NCI-H748 treated with DMSO at 0.1 percent for 48 hours (cell line): ENCODE measurements at regions not wholly inside any gene's neighbourhood (a gene's known extent, or its start where the extent isn't known, plus 50 kb on each side); places are given as distances from the start of the nearest gene placed in this dataset.

Source experiments
- DNase-seq: peaks from one replicate; lab custom pipeline; 2025; lab: John Stamatoyannopoulos, UW

DNA sequence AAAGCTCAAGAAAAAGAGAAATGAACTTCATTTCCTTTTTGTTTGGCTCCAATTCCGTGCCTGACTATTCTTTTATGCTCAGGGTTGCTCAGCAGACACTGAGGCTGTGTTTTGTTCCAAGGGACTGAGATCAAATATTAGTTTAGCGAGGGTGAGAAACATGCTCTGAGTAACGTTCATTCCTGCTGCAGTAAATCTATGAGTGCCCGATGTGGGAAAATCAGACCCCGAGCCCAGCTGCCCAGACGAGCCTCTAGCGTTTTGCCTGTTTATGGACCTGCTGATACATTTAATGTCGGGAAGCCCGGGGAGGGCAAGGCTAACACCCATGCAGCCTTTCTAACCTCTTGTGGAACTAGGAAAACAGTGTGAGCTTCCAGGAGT is 119.2 kb downstream of the VAPA start:
- DNase-seq: no peak

- DNase-seq: no peak
These were observed 121.6 kb downstream of the VAPA start for GRCh38 chr18:10035281-10035991.

- no peak for DNase-seq
These were observed 122.7 kb downstream of the VAPA start for GRCh38 chr18:10036479-10036878.

DNA sequence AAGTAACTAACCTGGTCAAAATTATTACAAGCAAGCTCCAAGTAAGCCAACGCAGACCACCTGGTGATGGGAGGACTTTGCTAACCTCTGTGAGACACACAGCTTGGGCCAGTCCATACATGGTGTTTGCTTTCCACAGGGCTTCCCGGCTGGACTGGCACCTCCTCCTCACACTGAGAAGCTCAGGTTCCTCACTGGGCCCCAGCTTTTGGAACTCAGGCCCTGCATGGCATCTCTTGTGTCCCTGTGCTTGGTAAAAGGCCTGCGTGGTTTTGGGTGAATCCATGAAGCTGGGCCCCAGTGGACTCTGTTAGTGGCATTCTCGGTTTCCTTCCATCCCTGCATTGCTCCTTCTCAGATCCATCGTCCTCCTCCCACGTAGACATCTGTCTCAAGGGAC is 123.4 kb downstream of the VAPA start:
- no peak for DNase-seq

- no peak for DNase-seq
These were observed 124.5 kb downstream of the VAPA start for GRCh38 chr18:10038268-10038667.

- no peak for DNase-seq
These were observed 126.6 kb downstream of the VAPA start for GRCh38 chr18:10040287-10041011.

DNA sequence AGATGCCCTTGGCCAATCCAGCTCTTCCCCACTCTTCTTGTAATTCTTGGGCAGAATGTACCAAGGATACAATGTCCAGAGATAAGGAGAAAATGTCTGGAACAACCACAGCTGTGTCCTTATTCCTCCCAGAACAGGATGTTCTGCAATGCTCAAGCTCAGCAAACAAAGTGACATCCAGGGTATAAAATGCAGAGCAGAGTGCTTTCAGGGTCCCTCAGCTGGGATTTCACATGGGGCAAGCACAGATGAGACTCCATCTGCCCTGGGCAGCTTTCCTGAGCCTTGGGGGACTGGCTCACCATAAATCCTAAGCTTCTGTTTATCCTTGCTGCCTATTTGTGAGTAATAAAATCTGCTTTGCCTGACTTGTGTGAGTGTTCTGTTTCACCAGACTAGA is 127.4 kb downstream of the VAPA start:
- DNase-seq: no peak

DNA sequence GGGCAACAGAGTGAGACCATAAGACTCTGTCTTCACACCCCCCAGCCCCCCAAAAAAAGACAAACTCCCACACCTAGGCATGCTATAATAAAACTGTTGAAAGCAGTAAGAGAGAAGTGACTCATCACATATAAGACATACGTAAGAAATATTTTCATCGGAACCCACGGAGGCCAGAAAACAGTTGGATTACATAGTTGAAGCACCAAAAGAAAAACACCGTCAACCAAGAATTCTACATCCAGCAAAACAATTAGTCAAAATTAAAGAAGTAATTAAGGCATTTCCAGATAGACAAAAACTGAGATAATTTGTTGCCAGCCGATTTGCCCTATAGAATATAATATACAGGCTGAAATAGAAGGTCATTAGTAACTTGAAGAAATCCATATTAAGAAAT is 128.7 kb downstream of the VAPA start:
- no peak for DNase-seq

- no peak for DNase-seq
These were observed 130.2 kb downstream of the VAPA start for GRCh38 chr18:10044054-10044453.

- DNase-seq: no peak
These were observed 131.6 kb downstream of the VAPA start for GRCh38 chr18:10045296-10045891.

DNA sequence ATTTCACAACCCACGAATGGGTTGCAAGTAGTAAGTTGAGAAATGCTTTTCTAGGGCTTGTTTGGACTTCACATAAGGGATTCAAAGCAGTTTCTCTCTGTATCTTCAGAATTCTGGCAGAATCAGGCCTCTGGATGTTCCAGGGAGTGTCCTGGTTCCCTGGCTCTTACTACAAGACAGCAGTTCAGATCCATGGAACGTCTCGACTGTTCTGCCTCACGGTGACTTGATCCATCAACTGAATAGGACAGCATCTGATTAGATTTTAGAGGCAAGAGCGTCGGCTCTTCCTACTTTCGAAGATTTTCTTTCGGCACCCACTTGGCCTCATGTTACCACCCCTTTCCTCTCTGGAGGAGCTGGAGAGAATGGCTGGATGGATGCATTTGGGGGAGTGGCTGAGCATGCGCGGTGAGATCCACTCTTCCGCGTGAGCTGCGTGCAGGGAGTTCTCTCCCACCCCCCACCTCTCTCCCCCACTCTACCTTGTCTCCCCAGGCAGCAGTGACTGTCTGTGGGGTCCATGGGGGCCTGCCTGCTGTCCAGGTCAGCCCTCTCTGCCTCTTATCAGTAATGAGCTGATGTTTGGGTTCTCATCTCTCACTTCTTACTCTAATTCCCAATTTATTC is 132.5 kb downstream of the VAPA start:
- DNase-seq: no peak

DNA sequence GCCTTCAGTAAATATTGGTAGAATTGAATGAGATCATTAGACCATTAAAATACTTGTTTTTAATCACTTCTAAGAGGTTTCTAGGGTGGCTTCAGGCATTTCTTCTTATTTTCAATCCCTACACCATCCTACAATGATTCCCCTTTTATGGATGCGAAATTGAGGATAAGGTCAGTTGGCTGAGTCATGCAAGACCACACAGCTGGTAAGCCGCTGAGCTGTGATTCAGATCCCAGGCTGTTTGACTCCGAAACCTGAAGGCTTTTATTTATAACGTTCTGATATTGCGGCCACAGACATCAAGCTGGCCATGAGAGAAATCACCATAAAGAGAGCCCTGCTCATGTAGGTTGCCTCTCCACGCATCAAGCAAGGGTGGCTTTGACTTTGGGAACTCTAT is 133.4 kb downstream of the VAPA start:
- DNase-seq: no peak

GRCh38 chr18:10049747-10050146 is 135.9 kb downstream of the VAPA start:
- no peak for DNase-seq

DNA sequence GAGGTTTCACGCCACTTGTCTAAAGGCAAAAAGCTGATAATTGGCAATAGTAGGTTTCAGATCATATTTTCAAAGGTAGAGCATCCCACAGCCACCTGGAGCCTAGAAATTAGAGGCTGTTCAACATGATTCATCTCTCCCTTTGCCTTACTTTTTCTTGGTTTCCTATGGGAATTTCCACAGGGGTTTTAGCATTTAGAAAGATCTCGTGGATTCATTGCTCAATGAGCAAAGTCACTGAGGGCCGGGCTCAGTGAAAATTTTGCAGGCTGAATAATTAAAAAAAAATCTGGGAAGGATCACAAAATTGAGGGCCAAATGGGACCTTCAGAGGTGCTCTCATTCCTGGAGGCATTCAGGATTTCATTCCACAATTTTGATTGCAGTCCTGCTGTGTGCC is 137.1 kb downstream of the VAPA start:
- DNase-seq: no peak

DNA sequence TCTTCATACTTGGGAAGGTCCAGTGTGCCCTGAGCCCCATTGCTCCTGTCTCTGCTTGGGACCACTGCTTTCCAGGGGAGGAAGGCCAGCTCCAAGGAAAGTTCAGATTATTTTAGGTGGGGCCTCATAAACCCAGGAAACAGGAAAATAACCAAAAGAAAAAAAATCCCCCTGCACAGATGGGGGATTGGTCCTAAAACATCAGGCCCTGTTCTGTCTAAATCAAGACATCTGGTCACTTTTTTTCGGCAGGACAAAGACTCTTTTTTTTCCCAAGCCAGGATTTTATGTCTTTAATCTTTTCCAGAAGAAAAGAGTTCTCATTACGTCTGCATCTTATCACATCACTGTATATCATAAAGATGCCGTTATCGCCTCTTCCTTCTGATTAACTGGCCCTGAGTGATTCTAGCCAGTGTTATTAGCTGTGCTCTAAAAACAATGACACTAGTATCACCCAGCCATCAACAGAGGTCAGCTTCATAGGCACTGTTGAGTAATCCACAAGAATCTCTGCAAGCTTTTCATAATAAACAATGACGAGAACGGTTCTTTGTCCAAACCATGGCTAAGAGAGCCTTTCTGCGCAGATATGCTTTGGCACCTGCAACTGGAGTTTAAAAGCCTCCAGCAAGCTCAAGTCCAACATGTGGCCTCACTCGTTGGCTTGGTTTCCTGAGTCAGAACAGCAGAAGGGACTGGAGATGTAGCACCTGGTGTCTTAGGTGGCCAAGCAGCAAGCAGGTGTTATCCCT is 138.2 kb downstream of the VAPA start:
- DNase-seq: no peak

DNA sequence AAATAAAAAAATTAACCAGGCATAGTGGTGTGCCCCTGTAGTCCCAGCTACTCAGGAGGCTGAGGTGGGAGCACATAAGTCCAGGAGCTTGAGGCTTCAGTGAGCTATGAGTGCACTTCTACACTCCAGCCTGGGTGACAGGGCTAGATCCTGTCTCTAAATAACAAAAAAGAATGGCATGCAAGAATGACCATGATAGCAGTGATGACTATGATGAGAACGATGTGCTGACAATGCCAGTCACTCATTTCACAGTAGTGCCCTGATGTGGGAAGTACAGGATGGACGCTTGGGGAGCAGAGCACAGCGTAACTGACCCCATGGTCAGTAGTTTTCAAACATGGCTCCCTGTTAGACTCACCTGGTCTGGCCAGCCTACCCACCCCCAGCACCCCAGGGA is 139.1 kb downstream of the VAPA start:
- no peak for DNase-seq

DNA sequence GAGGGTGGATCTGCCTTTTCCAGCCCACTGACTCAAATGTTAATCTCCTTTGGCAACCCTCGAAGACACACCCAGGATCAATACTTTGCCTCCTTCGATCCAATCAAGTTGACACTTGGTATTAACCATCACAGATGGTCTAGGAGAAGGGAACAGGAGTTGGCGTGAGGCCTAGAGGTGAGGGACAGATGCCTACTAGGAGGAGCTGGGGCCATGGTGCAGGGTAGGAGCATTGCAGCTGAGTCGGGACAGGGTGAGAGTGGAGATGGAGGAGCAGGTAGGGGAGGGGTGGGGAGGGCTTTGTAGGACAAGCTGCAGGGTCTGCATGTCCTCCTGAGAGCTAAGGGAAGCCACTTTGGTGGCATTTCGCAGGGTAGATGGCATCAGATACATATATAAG is 140.0 kb downstream of the VAPA start:
- DNase-seq: no peak

DNA sequence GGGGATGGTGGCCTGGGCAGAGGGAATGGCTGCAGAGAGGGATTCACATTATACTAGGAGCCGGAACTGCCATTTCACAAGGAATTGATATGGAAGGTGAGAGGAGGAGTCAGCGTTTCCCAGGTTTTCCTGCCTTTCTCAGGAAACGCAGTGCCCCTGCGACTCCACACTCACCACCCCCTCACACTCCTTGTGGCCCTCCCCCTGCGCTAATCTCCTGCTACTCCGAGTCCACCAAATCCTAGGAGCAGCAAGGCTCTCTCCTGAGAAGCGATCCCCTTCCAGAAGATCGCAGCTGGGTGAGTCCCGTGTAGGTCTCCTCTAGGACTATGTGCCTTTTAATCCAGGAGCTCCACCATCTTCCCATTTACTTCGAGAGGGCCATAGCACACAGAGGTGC is 140.6 kb downstream of the VAPA start:
- DNase-seq: no peak

- no peak for DNase-seq
These were observed 141.4 kb downstream of the VAPA start for GRCh38 chr18:10055125-10055750.

GRCh38 chr18:10056506-10056905 is 142.7 kb downstream of the VAPA start:
- DNase-seq: no peak

- no peak for DNase-seq
These were observed 143.6 kb downstream of the VAPA start for GRCh38 chr18:10057401-10057893.
